ENCODE measurements at regions not wholly inside any gene's neighbourhood (a gene's known extent, or its start where the extent isn't known, plus 50 kb on each side); places are given as distances from the start of the nearest gene placed in this dataset.

DNA sequence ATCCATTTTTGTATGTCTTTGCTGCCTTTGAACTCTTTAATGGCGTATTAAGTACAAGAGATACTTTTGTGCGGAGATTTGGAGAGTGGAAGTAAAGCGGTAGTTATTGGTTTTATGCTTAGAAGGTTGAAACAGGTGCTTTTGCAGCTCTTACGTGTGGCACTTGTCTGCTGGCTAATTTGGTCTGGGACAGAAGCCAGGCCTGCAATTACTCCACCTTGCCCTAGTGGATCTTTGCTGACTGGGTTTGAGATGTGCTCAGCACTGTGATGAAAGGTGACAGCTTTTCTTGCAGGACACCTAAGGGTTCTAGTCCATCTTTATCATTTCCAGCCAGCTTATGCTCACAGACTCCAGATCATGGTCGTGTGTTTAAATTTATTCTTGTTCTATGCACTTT is 252.5 kb downstream of the RPL10L start:
- H3K4me3 Mint-ChIP-seq: no peak overlapping the region
- no peaks in the 10 kb centered on the region for H3K4me1 Mint-ChIP-seq (ENCODE audit: low read depth)
- H3K27ac Mint-ChIP-seq: no peak overlapping the region
- no peaks in the 10 kb centered on the region for H3K27me3 Mint-ChIP-seq
- no peaks in the 10 kb centered on the region for H3K9me3 Mint-ChIP-seq
- intact Hi-C loops (cut with micrococcal nuclease): no loop called here
- H3K36me3 Mint-ChIP-seq (ENCODE audit: low read depth): no peaks in the 10 kb centered on the region

DNA sequence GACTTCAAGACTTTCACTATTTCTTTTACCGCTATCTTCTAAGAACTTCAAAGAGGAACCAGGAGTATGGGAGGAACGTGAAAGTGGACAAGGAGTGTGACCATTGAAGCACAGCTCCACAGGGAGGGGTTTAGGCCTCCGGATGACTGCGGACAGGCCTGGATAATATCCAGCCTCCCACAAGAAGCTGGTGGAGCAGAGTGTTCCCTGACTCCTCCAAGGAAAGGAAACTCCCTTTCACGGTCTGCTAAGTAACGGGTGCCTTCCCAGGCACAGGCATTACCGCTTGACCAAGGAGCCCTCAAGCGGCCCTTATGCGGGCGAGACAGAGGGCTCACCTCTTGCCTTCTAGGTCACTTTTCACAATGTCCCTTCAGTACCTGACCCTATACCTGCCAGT is 267.0 kb downstream of the RPL10L start:
- Mint-ChIP-seq H3K4me1 (ENCODE audit: low read depth) (no peaks in the 10 kb centered on the region), H3K27me3 (no peaks in the 10 kb centered on the region)

DNA sequence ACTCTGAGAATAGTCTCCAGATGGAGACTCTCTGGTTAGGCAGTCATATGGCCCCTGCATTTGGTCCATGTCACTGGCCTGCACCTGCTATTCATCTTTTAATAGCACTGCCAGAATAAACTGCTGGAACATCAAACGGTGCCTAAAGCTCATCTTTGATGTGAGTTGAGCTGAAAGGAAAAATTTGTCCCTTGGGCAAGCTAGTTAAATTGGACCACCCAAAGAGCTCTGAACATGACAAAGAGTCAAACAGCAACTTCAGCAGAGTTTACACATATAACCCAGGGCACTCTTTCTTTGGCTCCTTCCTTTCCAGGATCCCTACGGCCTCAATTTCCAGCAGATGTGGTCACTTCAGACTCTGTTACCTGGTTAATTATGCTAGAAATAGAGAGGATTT is 269.9 kb downstream of the RPL10L start:
- no peaks in the 10 kb centered on the region for H3K4me1 Mint-ChIP-seq (ENCODE audit: low read depth)
- no peaks in the 10 kb centered on the region for H3K27me3 Mint-ChIP-seq
- H3K9me3 Mint-ChIP-seq: peaks cover 24% of the 10 kb centered on the region
- H3K4me3 Mint-ChIP-seq: no peak overlapping the region
- H3K36me3 Mint-ChIP-seq (ENCODE audit: low read depth): no peaks in the 10 kb centered on the region
- intact Hi-C loops (cut with micrococcal nuclease): no loop called here
- no peak overlapping the region for H3K27ac Mint-ChIP-seq

More for the DNA sequence above, 267.0 kb downstream of the RPL10L start:
- Mint-ChIP-seq H3K4me3 (no peak overlapping the region), H3K27ac (no peak overlapping the region), H3K36me3 (ENCODE audit: low read depth) (no peaks in the 10 kb centered on the region), H3K9me3 (peaks cover 29% of the 10 kb centered on the region)
- intact Hi-C loops (cut with micrococcal nuclease): no loop called here

DNA sequence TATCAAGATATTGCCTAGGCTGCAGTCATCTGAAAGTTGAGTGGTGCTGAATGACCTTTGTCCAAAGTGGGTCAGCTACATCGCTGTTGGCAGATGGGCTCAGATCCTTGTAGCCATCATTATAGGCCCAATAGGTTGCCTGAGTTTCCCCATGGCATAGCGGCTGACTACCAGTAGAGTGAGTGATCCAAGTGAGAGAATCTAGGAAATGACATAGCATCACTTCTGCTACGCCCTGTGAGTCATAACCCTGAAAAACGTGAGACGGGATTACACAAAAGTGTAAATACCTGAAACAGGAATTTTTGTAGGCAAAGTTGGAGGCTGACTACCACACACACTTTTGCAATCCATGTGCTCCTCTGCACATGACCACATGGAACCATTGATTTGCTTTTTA is 273.3 kb downstream of the RPL10L start:
- H3K9me3 Mint-ChIP-seq: peaks cover 31% of the 10 kb centered on the region
- no peak overlapping the region for H3K4me3 Mint-ChIP-seq
- no peaks in the 10 kb centered on the region for H3K27me3 Mint-ChIP-seq
- intact Hi-C loops (cut with micrococcal nuclease): no loop called here
- no peak overlapping the region for H3K27ac Mint-ChIP-seq
- no peaks in the 10 kb centered on the region for H3K4me1 Mint-ChIP-seq (ENCODE audit: low read depth)
- no peaks in the 10 kb centered on the region for H3K36me3 Mint-ChIP-seq (ENCODE audit: low read depth)

DNA sequence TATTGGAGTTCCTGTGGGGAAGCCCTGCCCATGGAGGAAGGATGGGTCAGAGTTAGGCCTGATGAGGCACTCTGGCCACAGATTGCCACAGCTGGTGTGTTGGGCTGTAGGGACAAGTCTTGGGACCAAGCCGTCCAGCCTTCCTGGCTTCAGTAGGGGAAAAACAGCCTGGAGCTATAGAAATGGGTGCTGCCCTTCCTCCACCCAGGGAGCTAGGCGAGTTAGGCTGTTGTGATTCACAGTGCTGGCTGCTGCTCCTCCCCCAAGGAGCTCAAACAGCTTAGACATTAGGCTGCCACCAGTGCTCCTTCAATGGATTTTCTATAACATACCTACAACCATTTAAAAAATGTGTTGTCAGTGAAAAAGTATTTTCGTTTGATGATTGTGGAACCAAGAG is 274.3 kb downstream of the RPL10L start:
- Mint-ChIP-seq H3K27ac (no peak overlapping the region), H3K4me1 (ENCODE audit: low read depth) (no peaks in the 10 kb centered on the region), H3K27me3 (no peaks in the 10 kb centered on the region), H3K9me3 (peaks cover 31% of the 10 kb centered on the region), H3K36me3 (ENCODE audit: low read depth) (no peaks in the 10 kb centered on the region), H3K4me3 (no peak overlapping the region)
- intact Hi-C loops (cut with micrococcal nuclease): no loop called here

DNA sequence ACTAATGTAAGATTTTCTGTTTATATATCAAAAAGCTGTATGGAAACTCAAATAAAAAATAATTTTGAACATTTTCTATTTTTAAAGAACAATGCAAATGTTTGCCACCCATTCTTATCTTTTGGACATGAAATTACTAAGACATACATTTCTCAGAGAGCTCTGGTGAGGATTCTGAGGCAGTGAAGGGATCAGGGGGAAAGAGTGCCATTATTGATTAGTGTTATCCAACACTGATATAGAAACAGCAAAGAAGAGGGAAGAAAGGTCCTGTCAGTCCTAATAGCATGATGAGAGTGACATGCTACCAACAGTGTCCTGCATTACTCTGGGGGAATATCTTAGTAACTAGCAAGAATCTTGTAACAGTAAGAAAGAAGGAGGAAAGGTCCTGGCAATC is 282.2 kb downstream of the RPL10L start:
- Mint-ChIP-seq H3K4me3 (no peak overlapping the region), H3K4me1 (ENCODE audit: low read depth) (no peaks in the 10 kb centered on the region), H3K36me3 (ENCODE audit: low read depth) (no peaks in the 10 kb centered on the region), H3K27ac (no peak overlapping the region), H3K9me3 (peaks cover 4% of the 10 kb centered on the region), H3K27me3 (no peaks in the 10 kb centered on the region)
- intact Hi-C loops (cut with micrococcal nuclease): no loop called here

DNA sequence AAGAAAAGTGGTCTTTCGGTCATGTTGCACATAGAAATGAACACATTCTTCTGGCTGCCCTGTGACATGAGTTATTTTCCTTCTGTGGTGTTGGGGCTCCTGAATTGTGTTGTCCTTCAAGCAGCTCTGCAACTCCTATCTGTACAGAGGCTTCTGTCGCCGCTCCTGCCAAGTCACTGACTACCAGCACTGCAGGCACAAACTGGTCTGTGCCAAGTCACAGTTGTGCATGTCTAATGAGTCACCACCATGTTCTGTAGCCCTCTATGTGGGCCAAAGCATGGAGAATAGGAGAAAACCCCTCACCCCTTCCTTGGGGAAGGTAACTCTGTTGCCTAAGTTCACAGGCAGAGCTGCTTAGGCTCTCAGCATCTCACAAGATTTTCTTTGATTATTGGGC is 283.3 kb downstream of the RPL10L start:
- no peak overlapping the region for H3K4me3 Mint-ChIP-seq
- intact Hi-C loops (cut with micrococcal nuclease): no loop called here
- H3K36me3 Mint-ChIP-seq (ENCODE audit: low read depth): no peaks in the 10 kb centered on the region
- H3K27ac Mint-ChIP-seq: no peak overlapping the region
- no peaks in the 10 kb centered on the region for H3K4me1 Mint-ChIP-seq (ENCODE audit: low read depth)
- H3K27me3 Mint-ChIP-seq: no peaks in the 10 kb centered on the region
- H3K9me3 Mint-ChIP-seq: no peaks in the 10 kb centered on the region

DNA sequence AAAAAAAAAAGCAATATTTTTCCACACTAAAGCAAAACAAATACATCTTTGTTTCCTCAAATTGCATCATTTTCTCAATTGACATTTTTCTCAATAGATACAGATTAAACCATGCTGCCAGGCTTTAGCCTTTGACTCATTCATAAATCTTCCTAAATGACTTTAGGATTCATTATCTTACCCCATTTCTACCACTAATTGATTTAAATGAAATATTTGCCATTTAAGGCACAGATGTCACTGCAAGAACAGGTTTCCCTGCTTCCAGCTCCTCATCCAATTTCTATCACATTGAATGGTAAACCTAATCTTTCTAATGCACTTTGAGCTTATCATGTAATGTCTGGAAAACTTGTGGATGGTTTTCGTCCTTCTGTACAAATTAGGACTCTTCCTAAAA is 298.7 kb downstream of the RPL10L start:
- intact Hi-C loops (cut with micrococcal nuclease): no loop called here
- no peaks in the 10 kb centered on the region for H3K9me3 Mint-ChIP-seq
- no peak overlapping the region for H3K27ac Mint-ChIP-seq
- H3K4me1 Mint-ChIP-seq (ENCODE audit: low read depth): no peaks in the 10 kb centered on the region
- no peaks in the 10 kb centered on the region for H3K27me3 Mint-ChIP-seq
- no peak overlapping the region for H3K4me3 Mint-ChIP-seq
- H3K36me3 Mint-ChIP-seq (ENCODE audit: low read depth): no peaks in the 10 kb centered on the region

DNA sequence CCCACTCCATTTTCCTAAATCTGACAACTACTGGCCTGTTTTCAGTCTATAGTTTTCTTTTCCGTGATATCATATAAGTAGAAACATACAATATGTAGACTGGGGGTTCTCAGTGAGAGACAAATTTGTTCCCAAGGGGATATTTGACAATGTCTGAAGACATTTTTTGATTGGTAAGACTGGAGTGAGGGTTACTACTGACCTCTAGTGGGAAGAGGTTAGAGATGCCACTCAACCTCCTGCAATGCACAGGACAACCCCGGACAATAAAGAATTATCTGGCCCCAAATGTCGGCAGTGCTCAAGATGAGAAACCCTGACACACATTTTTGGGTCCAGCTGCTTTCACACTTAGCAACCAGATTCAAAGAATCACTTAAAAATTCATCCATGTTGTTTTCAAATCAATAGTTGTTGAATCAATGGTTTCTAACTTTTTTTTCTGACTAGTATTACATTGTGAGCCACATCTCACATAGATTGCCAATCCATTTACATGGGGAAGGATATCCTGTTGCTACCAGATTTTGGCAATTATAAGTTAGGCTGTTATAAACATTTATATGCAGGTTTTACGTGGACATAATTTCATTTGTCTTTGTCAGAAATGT is 307.1 kb downstream of the RPL10L start:
- Mint-ChIP-seq H3K27ac (no peak overlapping the region), H3K4me1 (ENCODE audit: low read depth) (no peaks in the 10 kb centered on the region), H3K9me3 (no peaks in the 10 kb centered on the region), H3K36me3 (ENCODE audit: low read depth) (no peaks in the 10 kb centered on the region), H3K4me3 (no peak overlapping the region), H3K27me3 (no peaks in the 10 kb centered on the region)
- intact Hi-C loops (cut with micrococcal nuclease): no loop called here

DNA sequence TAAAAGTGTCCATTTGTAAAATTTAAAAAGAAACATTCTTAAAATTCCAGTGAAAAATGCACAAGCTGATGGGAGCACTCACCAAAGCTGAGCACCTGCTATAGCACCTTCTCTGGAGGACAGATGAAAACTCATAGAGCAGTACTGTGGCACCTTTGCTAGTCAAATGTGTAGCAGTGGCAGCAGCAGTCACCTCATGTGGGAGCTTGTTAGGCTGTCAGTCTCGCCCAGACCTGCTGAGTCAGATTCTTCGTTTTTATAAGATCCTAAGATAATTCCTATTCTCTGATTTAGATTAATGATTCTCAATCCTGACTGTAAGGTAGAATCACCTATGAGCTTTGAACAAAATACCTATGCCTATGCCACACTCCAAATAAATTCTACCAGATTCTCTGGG is 325.8 kb downstream of the RPL10L start:
- Mint-ChIP-seq H3K27ac (no peak overlapping the region), H3K9me3 (peaks cover 9% of the 10 kb centered on the region), H3K4me3 (no peak overlapping the region), H3K4me1 (ENCODE audit: low read depth) (no peaks in the 10 kb centered on the region), H3K36me3 (ENCODE audit: low read depth) (no peaks in the 10 kb centered on the region), H3K27me3 (no peaks in the 10 kb centered on the region)
- intact Hi-C loops (cut with micrococcal nuclease): no loop called here

DNA sequence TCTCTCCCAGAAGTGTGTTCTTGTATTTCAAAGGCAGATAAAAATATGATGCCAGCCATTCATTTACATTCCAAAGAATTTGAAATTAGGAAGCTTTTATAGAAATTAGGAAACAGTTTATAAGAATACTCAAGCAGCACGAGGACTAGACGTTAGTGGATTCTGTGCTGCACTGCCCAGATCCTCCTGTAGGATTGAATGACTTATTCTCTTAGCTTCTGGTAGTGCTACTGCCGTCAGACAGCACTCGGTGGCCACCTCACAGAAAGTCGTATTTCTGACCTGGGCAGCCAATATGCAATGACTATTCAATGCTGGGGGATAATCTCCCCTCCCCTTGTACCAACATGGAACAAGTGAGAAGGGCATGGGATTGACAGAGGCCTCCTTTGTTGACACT is 326.4 kb downstream of the RPL10L start:
- Mint-ChIP-seq H3K27me3 (no peaks in the 10 kb centered on the region), H3K4me1 (ENCODE audit: low read depth) (no peaks in the 10 kb centered on the region), H3K27ac (no peak overlapping the region), H3K9me3 (peaks cover 9% of the 10 kb centered on the region), H3K36me3 (ENCODE audit: low read depth) (no peaks in the 10 kb centered on the region), H3K4me3 (no peak overlapping the region)
- intact Hi-C loops (cut with micrococcal nuclease): no loop called here

DNA sequence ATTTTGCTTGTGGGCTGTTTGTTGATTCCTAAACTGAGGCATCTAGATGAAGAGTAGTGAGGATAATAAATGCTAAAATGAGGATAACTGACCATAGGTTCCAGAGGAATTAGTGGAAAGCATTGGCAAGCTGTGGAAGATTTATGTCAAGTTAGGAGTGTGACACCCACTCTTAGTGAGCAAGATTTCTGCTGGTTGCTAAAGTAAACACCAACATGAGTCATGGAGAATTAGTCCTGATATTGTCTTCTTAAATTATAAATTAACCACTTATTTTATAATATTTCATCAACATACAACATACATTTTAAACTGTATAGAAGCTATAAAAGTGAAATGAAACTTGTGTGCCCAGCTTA is 328.2 kb downstream of the RPL10L start:
- intact Hi-C loops (cut with micrococcal nuclease): no loop called here
- peaks cover 9% of the 10 kb centered on the region for H3K9me3 Mint-ChIP-seq
- H3K4me3 Mint-ChIP-seq: no peak overlapping the region
- H3K36me3 Mint-ChIP-seq (ENCODE audit: low read depth): no peaks in the 10 kb centered on the region
- no peaks in the 10 kb centered on the region for H3K4me1 Mint-ChIP-seq (ENCODE audit: low read depth)
- no peak overlapping the region for H3K27ac Mint-ChIP-seq
- H3K27me3 Mint-ChIP-seq: no peaks in the 10 kb centered on the region

DNA sequence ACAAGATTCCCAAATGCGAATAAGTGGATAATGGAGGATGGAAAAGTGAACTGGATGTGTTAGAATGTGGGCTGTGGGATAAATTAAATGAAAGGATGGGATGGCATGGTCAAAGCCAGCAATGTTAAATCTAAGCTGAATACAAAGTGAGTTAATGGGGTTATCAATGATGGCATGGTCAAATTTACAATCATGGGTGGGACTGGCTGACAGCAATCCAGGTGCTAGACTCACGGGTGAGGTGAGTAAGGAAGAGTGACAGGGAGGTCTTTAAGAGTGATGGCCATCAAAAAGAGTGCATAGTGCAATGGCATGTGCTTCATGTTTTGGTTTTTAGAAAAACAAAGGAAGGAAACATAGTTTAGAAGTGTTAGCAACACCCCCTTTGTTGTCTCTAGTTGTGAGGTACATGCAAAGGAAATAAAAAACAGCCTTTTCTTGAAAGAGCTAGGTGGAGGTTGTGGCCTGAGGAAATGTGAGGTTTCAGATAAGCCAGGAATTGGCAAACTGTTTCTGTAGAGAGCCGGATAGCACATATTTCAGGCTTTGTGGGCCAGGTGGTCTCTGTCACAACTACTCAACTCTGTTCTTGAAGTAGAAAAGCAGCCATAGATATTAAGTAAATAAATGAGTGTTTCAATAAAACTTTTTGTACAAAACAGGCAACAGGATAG is 328.7 kb downstream of the RPL10L start:
- intact Hi-C loops (cut with micrococcal nuclease): no loop called here
- H3K36me3 Mint-ChIP-seq (ENCODE audit: low read depth): no peaks in the 10 kb centered on the region
- no peaks in the 10 kb centered on the region for H3K4me1 Mint-ChIP-seq (ENCODE audit: low read depth)
- H3K27me3 Mint-ChIP-seq: no peaks in the 10 kb centered on the region
- peaks cover 9% of the 10 kb centered on the region for H3K9me3 Mint-ChIP-seq
- H3K27ac Mint-ChIP-seq: no peak overlapping the region
- H3K4me3 Mint-ChIP-seq: no peak overlapping the region

DNA sequence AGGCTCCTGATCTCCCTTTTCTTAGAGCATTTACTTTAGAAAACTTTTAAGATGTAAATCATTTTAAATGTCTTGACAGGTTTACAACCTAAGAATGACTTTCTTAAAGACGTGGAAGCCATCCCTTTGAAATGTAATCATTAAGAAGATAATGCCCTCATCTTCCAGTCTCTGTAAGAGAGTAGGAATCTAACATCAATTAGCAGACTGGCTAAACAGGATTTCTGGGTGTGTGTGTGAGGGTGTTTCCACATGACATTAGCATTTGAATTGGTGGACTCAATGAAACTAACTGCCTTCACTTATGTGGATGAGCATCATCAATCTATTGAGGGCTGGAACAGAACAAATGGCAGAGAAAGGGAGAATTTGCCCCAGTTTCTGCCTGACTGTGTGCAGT is 329.5 kb downstream of the RPL10L start:
- intact Hi-C loops (cut with micrococcal nuclease): no loop called here

DNA sequence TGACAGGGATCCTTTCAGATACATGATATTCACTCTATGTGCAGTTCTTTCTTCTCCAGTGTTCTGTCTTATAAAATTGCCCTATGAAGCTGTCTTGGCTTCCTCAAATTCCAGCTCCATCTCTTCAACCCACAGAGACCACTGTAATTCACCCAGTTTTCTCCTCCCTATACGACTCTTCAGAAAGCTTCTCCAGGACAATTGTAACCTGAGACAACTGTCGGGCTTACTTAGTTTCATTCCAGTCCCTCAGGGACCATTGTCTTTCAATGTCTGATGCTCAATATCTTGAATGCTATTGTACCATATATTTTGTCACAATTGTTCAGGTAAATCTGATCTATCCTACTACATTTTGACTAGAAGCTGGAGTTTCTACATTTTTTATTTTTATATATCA is 345.3 kb downstream of the RPL10L start:
- Mint-ChIP-seq H3K4me3 (no peak overlapping the region), H3K27me3 (no peaks in the 10 kb centered on the region), H3K4me1 (ENCODE audit: low read depth) (no peaks in the 10 kb centered on the region), H3K36me3 (ENCODE audit: low read depth) (no peaks in the 10 kb centered on the region), H3K27ac (no peak overlapping the region), H3K9me3 (no peaks in the 10 kb centered on the region)
- intact Hi-C loops (cut with micrococcal nuclease): no loop called here

More for the DNA sequence above, 329.5 kb downstream of the RPL10L start:
- Mint-ChIP-seq H3K27ac (no peak overlapping the region), H3K4me1 (ENCODE audit: low read depth) (no peaks in the 10 kb centered on the region), H3K27me3 (no peaks in the 10 kb centered on the region), H3K4me3 (no peak overlapping the region), H3K36me3 (ENCODE audit: low read depth) (no peaks in the 10 kb centered on the region), H3K9me3 (peaks cover 9% of the 10 kb centered on the region)
